ENCODE measurements at regions not wholly inside any gene's neighbourhood (a gene's known extent, or its start where the extent isn't known, plus 50 kb on each side); places are given as distances from the start of the nearest gene placed in this dataset.

DNA sequence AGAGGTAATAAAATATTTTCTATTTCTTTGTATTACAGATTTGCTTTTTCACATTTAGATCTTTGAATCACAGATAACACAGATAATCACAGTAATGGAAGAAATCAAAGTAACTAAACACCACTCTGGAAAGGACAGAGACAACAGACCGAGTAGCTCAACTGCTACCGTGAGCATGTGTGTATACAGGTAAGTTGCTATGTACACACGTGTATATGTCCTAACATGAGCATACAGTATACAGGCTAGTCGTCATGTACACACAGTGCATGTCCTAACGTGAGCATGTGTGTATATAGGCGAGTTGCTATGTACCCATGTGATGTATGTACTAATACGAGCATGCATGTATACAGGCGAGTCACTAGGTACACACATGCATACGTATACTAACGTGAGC is 379.0 kb downstream of the THBS2 start:
- Mint-ChIP-seq H3K4me1 (ENCODE audit: low read depth) (no peaks in the 10 kb centered on the region), H3K27me3 (peaks cover 11% of the 10 kb centered on the region), H3K36me3 (ENCODE audit: low read depth) (no peaks in the 10 kb centered on the region), H3K4me3 (no peak overlapping the region), H3K9me3 (no peaks in the 10 kb centered on the region), H3K27ac (no peak overlapping the region)
- DNase-seq: no peak
- Histone ChIP-seq H3K4me3 (ENCODE audit: low read length) (no peak overlapping the region), H3K27ac (ENCODE audit: low read depth in 1 of 2, low read length in 2 of 2) (no peak overlapping the region), H3K36me3 (ENCODE audit: insufficient read depth, low read length) (no peaks in the 10 kb centered on the region), H3K9me3 (ENCODE audit: control insufficient read depth in 1 of 2, insufficient read depth in 1 of 2, low read length in 2 of 2) (no peaks in the 10 kb centered on the region), H3K4me1 (ENCODE audit: insufficient read depth, low read length) (peaks cover 4% of the 10 kb centered on the region), H3K27me3 (ENCODE audit: control insufficient read depth in 1 of 2, insufficient read depth in 2 of 2, low read length in 2 of 2) (peaks cover 0 to 3% of the 10 kb centered on the region in 2 experiments)
- intact Hi-C loops (cut with DNase I, micrococcal nuclease): no loop called here
- POLR2A ChIA-PET: no interaction called here
- no peak for ATAC-seq (ENCODE audit: poor library complexity)
- TF ChIP-seq, protein P1, sequence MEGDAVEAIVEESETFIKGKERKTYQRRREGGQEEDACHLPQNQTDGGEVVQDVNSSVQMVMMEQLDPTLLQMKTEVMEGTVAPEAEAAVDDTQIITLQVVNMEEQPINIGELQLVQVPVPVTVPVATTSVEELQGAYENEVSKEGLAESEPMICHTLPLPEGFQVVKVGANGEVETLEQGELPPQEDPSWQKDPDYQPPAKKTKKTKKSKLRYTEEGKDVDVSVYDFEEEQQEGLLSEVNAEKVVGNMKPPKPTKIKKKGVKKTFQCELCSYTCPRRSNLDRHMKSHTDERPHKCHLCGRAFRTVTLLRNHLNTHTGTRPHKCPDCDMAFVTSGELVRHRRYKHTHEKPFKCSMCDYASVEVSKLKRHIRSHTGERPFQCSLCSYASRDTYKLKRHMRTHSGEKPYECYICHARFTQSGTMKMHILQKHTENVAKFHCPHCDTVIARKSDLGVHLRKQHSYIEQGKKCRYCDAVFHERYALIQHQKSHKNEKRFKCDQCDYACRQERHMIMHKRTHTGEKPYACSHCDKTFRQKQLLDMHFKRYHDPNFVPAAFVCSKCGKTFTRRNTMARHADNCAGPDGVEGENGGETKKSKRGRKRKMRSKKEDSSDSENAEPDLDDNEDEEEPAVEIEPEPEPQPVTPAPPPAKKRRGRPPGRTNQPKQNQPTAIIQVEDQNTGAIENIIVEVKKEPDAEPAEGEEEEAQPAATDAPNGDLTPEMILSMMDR (IDR thresholded peaks at IDR 0.05): no peak
- CTCF ChIA-PET: no interaction called here

DNA sequence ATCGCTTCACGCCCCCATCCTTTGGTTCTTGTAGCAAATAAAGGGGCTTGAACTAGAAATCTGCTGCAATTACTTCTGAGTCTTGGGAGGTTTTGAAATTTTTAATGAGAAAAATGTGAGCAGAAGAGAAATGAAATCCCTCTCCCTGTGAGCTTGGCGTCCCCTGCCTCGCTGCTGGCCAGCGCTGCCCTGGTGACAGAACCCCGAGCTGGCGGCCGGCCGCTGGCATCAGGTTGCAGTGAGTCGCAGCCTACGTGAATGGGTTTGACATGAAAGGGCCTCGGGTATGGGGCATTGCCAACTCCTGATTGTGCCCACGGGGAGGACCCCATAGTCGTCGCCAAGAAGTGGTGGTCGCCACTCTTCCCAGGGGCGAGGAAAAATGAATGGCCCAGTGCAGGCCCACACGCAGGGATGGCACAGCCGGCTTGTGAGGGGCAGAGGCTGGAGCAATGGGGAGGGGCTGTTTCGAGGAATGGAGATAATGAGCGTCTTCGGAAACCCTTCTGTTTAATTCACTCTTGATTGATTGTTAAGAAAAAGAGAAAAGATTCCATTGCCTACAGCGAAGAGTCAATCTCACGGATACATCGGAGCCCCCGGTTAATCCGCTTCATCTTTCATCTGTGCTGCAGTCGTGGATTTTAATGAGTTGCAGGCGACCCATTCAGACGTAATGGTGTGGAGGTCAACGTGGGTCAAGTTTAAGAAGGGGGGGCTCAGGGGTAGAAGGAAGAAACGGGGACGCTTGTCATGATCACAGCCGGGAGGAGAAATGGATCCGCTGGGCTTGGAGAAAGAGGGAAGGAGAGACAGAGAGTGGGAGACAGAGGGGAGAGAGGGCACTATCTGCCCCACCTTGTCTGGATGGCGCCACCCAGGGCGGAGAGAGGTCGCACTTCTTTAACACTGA is 380.1 kb downstream of the THBS2 start:
- H3K4me3 Mint-ChIP-seq: no peak overlapping the region
- intact Hi-C loops (cut with DNase I, micrococcal nuclease): no loop called here
- Histone ChIP-seq H3K27me3 (ENCODE audit: control insufficient read depth in 1 of 2, insufficient read depth in 2 of 2, low read length in 2 of 2) (peaks cover 0 to 3% of the 10 kb centered on the region in 2 experiments), H3K4me3 (ENCODE audit: low read length) (no peak overlapping the region), H3K27ac (ENCODE audit: low read depth in 1 of 2, low read length in 2 of 2) (no peak overlapping the region), H3K9me3 (ENCODE audit: control insufficient read depth in 1 of 2, insufficient read depth in 1 of 2, low read length in 2 of 2) (no peaks in the 10 kb centered on the region), H3K4me1 (ENCODE audit: insufficient read depth, low read length) (peaks cover 4% of the 10 kb centered on the region), H3K36me3 (ENCODE audit: insufficient read depth, low read length) (no peaks in the 10 kb centered on the region)
- TF ChIP-seq, protein P1 (IDR thresholded peaks at IDR 0.05): no peak
- no peaks in the 10 kb centered on the region for H3K9me3 Mint-ChIP-seq
- CTCF ChIA-PET: no interaction called here
- DNase-seq (no peak), ATAC-seq (ENCODE audit: poor library complexity) (no peak)
- H3K27me3 Mint-ChIP-seq: peaks cover 11% of the 10 kb centered on the region
- H3K4me1 Mint-ChIP-seq (ENCODE audit: low read depth): no peaks in the 10 kb centered on the region
- POLR2A ChIA-PET: no interaction called here
- H3K27ac Mint-ChIP-seq: no peak overlapping the region
- no peaks in the 10 kb centered on the region for H3K36me3 Mint-ChIP-seq (ENCODE audit: low read depth)

DNA sequence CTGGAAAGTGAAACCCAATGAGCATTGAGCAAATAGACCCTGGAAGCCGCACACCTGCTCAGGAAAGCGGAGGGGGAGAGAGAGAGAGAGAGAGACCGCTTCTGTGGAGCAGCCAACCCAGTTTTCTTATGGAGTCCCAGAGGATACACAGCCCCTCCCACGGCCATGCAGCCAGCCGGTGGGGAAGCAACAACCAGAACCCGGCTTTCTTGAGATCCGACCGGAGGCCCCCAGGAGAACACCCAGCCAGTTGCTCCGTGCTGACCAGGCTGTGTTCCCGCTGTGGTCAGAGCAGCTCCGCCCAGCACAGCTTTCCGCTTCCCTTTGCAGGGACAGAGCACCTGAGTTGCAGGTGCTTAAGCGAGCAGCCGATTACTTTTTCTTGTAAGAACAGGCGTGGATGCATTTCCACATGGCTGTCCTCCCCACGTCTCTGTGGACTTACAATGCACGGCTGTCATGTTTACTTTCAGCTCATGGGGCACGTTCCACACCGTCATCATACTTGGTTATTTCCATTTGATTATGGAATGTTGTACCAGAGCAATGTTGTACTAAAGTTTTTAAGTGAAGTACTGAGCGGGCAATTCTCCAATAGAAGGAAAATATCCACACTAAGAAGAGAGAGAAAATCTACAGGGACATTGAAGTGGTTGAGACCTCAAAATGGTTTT is 381.9 kb downstream of the THBS2 start:
- Mint-ChIP-seq H3K27ac (no peak overlapping the region), H3K36me3 (ENCODE audit: low read depth) (no peaks in the 10 kb centered on the region)

More for the DNA sequence above, 381.9 kb downstream of the THBS2 start:
- no peaks in the 10 kb centered on the region for H3K4me1 ChIP-seq (ENCODE audit: insufficient read depth, low read length)
- no peaks in the 10 kb centered on the region for H3K9me3 Mint-ChIP-seq
- ATAC-seq (ENCODE audit: poor library complexity) (no peak), DNase-seq (no peak)
- no peaks in the 10 kb centered on the region for H3K36me3 ChIP-seq (ENCODE audit: insufficient read depth, low read length)
- ChIA-PET CTCF (no interaction called here), POLR2A (no interaction called here)
- TF ChIP-seq, protein P1 (IDR thresholded peaks at IDR 0.05): no peak
- no peaks in the 10 kb centered on the region for H3K9me3 ChIP-seq (ENCODE audit: control insufficient read depth in 1 of 2, insufficient read depth in 1 of 2, low read length in 2 of 2)
- peaks cover 6% of the 10 kb centered on the region for H3K27me3 Mint-ChIP-seq
- no peak overlapping the region for H3K27ac ChIP-seq (ENCODE audit: low read depth in 1 of 2, low read length in 2 of 2)
- H3K4me3 ChIP-seq (ENCODE audit: low read length): no peak overlapping the region
- H3K4me3 Mint-ChIP-seq: no peak overlapping the region
- no peaks in the 10 kb centered on the region for H3K4me1 Mint-ChIP-seq (ENCODE audit: low read depth)
- intact Hi-C loops (cut with DNase I, micrococcal nuclease): no loop called here
- no peaks in the 10 kb centered on the region for H3K27me3 ChIP-seq (ENCODE audit: control insufficient read depth in 1 of 2, insufficient read depth in 2 of 2, low read length in 2 of 2)
